SK-N-SH treated with all-trans-retinoic acid at 6 μM for 48 hours (cell line): ENCODE measurements at regions not wholly inside any gene's neighbourhood (a gene's known extent, or its start where the extent isn't known, plus 50 kb on each side); places are given as distances from the start of the nearest gene placed in this dataset.

Experiments used
- ATAC-seq: fragments of 200-7000 bp; cut with Tn5 transposase; 3 replicates; pipeline ENCODE4 v1.9.1; 2020; ENCODE audit warnings: mild to moderate bottlenecking, moderate library complexity
- ARNTL ChIP-seq: fragments of 450-650 bp; formaldehyde crosslinking; IDR thresholded peaks from 2 replicates; pipeline ENCODE4 v1.5.0; 2020; ENCODE audit warnings: low read depth, mild to moderate bottlenecking, moderate library complexity, borderline replicate concordance
- BACH2 ChIP-seq: fragments of 250-450 bp; sonication (Bioruptor Pico); IDR thresholded peaks from 2 replicates; pipeline ENCODE4 v1.9.0; 2021; ENCODE audit warnings: mild to moderate bottlenecking, borderline replicate concordance
- CSDC2 ChIP-seq: fragments of 250-450 bp; sonication (Bioruptor Pico); IDR thresholded peaks from 2 replicates; pipeline ENCODE4 v1.5.0; 2020; ENCODE audit warnings: mild to moderate bottlenecking, moderate library complexity
- ESRRG ChIP-seq: fragments of 250-450 bp; sonication (Bioruptor Pico); IDR thresholded peaks from 2 replicates; pipeline ENCODE4 v1.6.1; 2021; ENCODE audit warnings: mild to moderate bottlenecking
- GLIS3 ChIP-seq: fragments of 250-450 bp; sonication (Bioruptor Pico); IDR thresholded peaks from 2 replicates; pipeline ENCODE4 v1.5.0; 2020; ENCODE audit warnings: mild to moderate bottlenecking, moderate library complexity
- ISL1 ChIP-seq: fragments of 250-450 bp; sonication (Bioruptor Pico); IDR thresholded peaks from 2 replicates; pipeline ENCODE4 v2.1.2; 2022; ENCODE audit warnings: mild to moderate bottlenecking, moderate library complexity
- OSR1 ChIP-seq: fragments of 250-450 bp; sonication (Bioruptor Pico); IDR thresholded peaks from 2 replicates; pipeline ENCODE4 v1.8.0; 2022; ENCODE audit warnings: moderate library complexity, mild to moderate bottlenecking, inconsistent platforms
- PPARA ChIP-seq: fragments of 250-450 bp; sonication (Bioruptor Pico); IDR thresholded peaks from 2 replicates; pipeline ENCODE4 v1.5.0; 2020; ENCODE audit warnings: mild to moderate bottlenecking, borderline replicate concordance
- SNAI2 ChIP-seq: fragments of 250-450 bp; sonication (Bioruptor Pico); IDR thresholded peaks from 2 replicates; pipeline ENCODE4 v1.5.0; 2020; ENCODE audit warnings: mild to moderate bottlenecking, moderate library complexity
- TOX ChIP-seq: fragments of 250-450 bp; sonication (Bioruptor Pico); IDR thresholded peaks from 2 replicates; pipeline ENCODE4 v1.8.0; 2021; ENCODE audit warnings: mild to moderate bottlenecking, moderate library complexity, borderline replicate concordance
- ZC3H10 ChIP-seq: fragments of 250-450 bp; sonication (Bioruptor Pico); IDR thresholded peaks from 2 replicates; pipeline ENCODE4 v1.5.1; 2021; ENCODE audit warnings: mild to moderate bottlenecking, moderate library complexity
- ZFP3 ChIP-seq: fragments of 250-450 bp; sonication (Bioruptor Pico); IDR thresholded peaks from 2 replicates; pipeline ENCODE4 v1.5.0; 2020; ENCODE audit warnings: mild to moderate bottlenecking, moderate library complexity
- ZFP30 ChIP-seq: fragments of 450-650 bp; formaldehyde crosslinking; IDR thresholded peaks from 2 replicates; pipeline ENCODE4 v1.5.0; 2022; ENCODE audit warnings: mild to moderate bottlenecking, moderate library complexity
- ZNF565 ChIP-seq: fragments of 450-650 bp; formaldehyde crosslinking; conservative IDR thresholded peaks from 2 replicates; pipeline ENCODE4 v1.5.0; 2020; ENCODE audit warnings: low read depth, mild to moderate bottlenecking, moderate library complexity
- ZNF70 ChIP-seq: fragments of 450-650 bp; formaldehyde crosslinking; IDR thresholded peaks from 2 replicates; pipeline ENCODE4 v1.5.0; 2020; ENCODE audit warnings: mild to moderate bottlenecking, moderate library complexity
- ZNF8 ChIP-seq: fragments of 450-650 bp; formaldehyde crosslinking; IDR thresholded peaks from 2 replicates; pipeline ENCODE4 v1.5.0; 2020; ENCODE audit warnings: mild to moderate bottlenecking, moderate library complexity
- TF ChIP-seq, protein P1 (sequence below): fragments of 250-450 bp; sonication (Bioruptor Pico); IDR thresholded peaks from 2 replicates; pipeline ENCODE4 v1.5.1; 2021; ENCODE audit warnings: mild to moderate bottlenecking, moderate library complexity
- TF ChIP-seq, protein P2 (sequence below): fragments of 250-450 bp; sonication (Bioruptor Pico); IDR thresholded peaks from 2 replicates; pipeline ENCODE4 v1.8.0; 2021; ENCODE audit warnings: low read depth, mild to moderate bottlenecking, moderate library complexity, borderline replicate concordance
- TF ChIP-seq, protein P3 (sequence below): fragments of 250-450 bp; sonication (Bioruptor Pico); IDR thresholded peaks from 2 replicates; pipeline ENCODE4 v1.5.1; 2020; ENCODE audit warnings: low read depth, mild to moderate bottlenecking, moderate library complexity
- TF ChIP-seq, protein P4 (sequence below): fragments of 250-450 bp; sonication (Bioruptor Pico); IDR thresholded peaks from 2 replicates; pipeline ENCODE4 v1.8.0; 2020; ENCODE audit warnings: mild to moderate bottlenecking, moderate library complexity, borderline replicate concordance
- TF ChIP-seq, protein P5 (sequence below): fragments of 250-450 bp; sonication (Bioruptor Pico); IDR thresholded peaks from 2 replicates; pipeline ENCODE4 v1.5.0; 2020; ENCODE audit warnings: mild to moderate bottlenecking, moderate library complexity

DNA sequence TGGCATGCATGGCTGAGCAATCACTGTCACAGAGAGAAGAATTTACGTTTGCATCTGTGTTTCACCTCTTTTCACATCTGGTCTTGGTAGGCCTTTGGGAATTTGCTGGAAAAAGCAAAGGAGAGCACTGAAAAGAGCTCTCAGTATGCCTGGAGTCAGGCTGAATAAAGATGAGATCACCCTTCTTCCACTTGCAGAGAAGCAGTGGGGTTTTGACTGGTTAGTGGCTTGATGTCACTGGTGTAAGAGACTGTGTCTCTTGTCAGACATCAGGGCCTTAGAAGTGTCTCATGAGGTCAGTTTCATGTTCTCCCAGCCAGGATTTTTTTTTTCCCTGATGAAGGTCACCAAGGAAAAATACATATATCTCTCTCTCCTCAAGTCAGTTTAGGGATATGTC is 353.8 kb downstream of the INSIG2 start:
- no peak for ATAC-seq
- no peak for TF ChIP-seq ZNF8 (CRISPR knock-in tag)
- TF ChIP-seq ARNTL: no peak
- TF ChIP-seq, protein P1, sequence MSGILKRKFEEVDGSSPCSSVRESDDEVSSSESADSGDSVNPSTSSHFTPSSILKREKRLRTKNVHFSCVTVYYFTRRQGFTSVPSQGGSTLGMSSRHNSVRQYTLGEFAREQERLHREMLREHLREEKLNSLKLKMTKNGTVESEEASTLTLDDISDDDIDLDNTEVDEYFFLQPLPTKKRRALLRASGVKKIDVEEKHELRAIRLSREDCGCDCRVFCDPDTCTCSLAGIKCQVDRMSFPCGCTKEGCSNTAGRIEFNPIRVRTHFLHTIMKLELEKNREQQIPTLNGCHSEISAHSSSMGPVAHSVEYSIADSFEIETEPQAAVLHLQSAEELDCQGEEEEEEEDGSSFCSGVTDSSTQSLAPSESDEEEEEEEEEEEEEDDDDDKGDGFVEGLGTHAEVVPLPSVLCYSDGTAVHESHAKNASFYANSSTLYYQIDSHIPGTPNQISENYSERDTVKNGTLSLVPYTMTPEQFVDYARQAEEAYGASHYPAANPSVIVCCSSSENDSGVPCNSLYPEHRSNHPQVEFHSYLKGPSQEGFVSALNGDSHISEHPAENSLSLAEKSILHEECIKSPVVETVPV: no peak
- TF ChIP-seq, protein P2, sequence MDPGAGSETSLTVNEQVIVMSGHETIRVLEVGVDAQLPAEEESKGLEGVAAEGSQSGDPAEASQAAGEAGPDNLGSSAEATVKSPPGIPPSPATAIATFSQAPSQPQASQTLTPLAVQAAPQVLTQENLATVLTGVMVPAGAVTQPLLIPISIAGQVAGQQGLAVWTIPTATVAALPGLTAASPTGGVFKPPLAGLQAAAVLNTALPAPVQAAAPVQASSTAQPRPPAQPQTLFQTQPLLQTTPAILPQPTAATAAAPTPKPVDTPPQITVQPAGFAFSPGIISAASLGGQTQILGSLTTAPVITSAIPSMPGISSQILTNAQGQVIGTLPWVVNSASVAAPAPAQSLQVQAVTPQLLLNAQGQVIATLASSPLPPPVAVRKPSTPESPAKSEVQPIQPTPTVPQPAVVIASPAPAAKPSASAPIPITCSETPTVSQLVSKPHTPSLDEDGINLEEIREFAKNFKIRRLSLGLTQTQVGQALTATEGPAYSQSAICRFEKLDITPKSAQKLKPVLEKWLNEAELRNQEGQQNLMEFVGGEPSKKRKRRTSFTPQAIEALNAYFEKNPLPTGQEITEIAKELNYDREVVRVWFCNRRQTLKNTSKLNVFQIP (CRISPR knock-in tag): no peak
- no peak for TF ChIP-seq ESRRG
- no peak for TF ChIP-seq PPARA (CRISPR knock-in tag)
- TF ChIP-seq, protein P3, sequence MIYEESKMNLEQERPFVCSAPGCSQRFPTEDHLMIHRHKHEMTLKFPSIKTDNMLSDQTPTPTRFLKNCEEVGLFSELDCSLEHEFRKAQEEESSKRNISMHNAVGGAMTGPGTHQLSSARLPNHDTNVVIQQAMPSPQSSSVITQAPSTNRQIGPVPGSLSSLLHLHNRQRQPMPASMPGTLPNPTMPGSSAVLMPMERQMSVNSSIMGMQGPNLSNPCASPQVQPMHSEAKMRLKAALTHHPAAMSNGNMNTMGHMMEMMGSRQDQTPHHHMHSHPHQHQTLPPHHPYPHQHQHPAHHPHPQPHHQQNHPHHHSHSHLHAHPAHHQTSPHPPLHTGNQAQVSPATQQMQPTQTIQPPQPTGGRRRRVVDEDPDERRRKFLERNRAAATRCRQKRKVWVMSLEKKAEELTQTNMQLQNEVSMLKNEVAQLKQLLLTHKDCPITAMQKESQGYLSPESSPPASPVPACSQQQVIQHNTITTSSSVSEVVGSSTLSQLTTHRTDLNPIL (CRISPR knock-in tag): no peak
- TF ChIP-seq, protein P4, sequence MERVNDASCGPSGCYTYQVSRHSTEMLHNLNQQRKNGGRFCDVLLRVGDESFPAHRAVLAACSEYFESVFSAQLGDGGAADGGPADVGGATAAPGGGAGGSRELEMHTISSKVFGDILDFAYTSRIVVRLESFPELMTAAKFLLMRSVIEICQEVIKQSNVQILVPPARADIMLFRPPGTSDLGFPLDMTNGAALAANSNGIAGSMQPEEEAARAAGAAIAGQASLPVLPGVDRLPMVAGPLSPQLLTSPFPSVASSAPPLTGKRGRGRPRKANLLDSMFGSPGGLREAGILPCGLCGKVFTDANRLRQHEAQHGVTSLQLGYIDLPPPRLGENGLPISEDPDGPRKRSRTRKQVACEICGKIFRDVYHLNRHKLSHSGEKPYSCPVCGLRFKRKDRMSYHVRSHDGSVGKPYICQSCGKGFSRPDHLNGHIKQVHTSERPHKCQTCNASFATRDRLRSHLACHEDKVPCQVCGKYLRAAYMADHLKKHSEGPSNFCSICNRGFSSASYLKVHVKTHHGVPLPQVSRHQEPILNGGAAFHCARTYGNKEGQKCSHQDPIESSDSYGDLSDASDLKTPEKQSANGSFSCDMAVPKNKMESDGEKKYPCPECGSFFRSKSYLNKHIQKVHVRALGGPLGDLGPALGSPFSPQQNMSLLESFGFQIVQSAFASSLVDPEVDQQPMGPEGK (CRISPR knock-in tag): no peak
- TF ChIP-seq, protein P5, sequence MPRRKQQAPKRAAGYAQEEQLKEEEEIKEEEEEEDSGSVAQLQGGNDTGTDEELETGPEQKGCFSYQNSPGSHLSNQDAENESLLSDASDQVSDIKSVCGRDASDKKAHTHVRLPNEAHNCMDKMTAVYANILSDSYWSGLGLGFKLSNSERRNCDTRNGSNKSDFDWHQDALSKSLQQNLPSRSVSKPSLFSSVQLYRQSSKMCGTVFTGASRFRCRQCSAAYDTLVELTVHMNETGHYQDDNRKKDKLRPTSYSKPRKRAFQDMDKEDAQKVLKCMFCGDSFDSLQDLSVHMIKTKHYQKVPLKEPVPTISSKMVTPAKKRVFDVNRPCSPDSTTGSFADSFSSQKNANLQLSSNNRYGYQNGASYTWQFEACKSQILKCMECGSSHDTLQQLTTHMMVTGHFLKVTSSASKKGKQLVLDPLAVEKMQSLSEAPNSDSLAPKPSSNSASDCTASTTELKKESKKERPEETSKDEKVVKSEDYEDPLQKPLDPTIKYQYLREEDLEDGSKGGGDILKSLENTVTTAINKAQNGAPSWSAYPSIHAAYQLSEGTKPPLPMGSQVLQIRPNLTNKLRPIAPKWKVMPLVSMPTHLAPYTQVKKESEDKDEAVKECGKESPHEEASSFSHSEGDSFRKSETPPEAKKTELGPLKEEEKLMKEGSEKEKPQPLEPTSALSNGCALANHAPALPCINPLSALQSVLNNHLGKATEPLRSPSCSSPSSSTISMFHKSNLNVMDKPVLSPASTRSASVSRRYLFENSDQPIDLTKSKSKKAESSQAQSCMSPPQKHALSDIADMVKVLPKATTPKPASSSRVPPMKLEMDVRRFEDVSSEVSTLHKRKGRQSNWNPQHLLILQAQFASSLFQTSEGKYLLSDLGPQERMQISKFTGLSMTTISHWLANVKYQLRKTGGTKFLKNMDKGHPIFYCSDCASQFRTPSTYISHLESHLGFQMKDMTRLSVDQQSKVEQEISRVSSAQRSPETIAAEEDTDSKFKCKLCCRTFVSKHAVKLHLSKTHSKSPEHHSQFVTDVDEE (CRISPR knock-in tag): no peak
- no peak for TF ChIP-seq ZNF565 (CRISPR knock-in tag)
- no peak for TF ChIP-seq ZNF70
- TF ChIP-seq BACH2 (CRISPR knock-in tag): no peak
- TF ChIP-seq GLIS3 (CRISPR knock-in tag): no peak
- TF ChIP-seq ZFP3 (CRISPR knock-in tag): no peak
- TF ChIP-seq SNAI2 (CRISPR knock-in tag): no peak
- no peak for TF ChIP-seq TOX (CRISPR knock-in tag)
- TF ChIP-seq OSR1: no peak
- no peak for TF ChIP-seq CSDC2 (CRISPR knock-in tag)

DNA sequence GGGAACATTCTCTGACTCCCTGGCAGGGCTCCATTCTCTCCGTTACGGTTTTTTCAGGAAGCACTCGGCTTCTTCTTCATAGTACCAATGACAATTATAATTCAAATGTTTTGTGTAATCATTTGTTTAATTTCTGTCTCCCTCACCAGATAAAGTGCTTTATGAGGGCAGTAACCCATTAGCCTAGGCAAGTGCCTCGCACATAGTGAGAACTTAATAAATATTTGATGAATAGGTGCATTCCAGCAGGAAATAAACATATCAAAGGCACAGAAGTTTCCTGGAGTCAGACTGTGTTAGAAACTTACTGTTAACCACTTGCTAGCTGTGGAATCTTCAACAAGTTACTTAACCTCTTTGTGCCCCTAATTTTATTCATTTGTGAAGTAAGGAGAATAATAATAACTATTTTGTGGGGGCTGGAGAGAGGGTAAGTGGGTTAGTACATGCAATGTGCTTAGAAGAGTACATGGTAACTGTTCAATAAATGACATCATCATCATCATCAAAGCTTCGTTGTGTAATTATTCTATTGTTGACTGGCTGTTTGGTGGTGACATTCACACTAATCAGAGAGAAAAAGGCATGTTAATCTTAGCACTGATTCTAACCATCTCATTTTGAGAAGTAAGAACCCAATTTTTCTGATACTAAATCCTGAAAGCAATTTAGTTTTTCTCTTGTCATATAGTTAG is 352.3 kb downstream of the INSIG2 start:
- no peak for ATAC-seq
- TF ChIP-seq CSDC2 (CRISPR knock-in tag): no peak
- TF ChIP-seq, protein P4 (CRISPR knock-in tag): no peak
- TF ChIP-seq GLIS3 (CRISPR knock-in tag): no peak
- TF ChIP-seq BACH2 (CRISPR knock-in tag): no peak
- no peak for TF ChIP-seq TOX (CRISPR knock-in tag)
- TF ChIP-seq ZNF8 (CRISPR knock-in tag): no peak
- no peak for TF ChIP-seq ISL1
- no peak for TF ChIP-seq ZNF70
- TF ChIP-seq, protein P2 (CRISPR knock-in tag): no peak
- no peak for TF ChIP-seq ZFP30 (CRISPR knock-in tag)
- no peak for TF ChIP-seq SNAI2 (CRISPR knock-in tag)
- no peak for TF ChIP-seq PPARA (CRISPR knock-in tag)
- no peak for TF ChIP-seq ZFP3 (CRISPR knock-in tag)
- TF ChIP-seq, protein P5 (CRISPR knock-in tag): no peak
- no peak for TF ChIP-seq ZC3H10 (CRISPR knock-in tag)
- no peak for TF ChIP-seq ESRRG
- TF ChIP-seq, all 23 proteins: peak for 0
